HG02759 (cell line): ENCODE measurements at regions not wholly inside any gene's neighbourhood (a gene's known extent, or its start where the extent isn't known, plus 50 kb on each side); places are given as distances from the start of the nearest gene placed in this dataset.
"Not testable (repeated sequence)": the region's sequence is repeated elsewhere in the genome, so short reads cannot be mapped to it uniquely, and the experiment has no call there.

ENCODE experiments used
- ATAC-seq: cut with Tn5 transposase; IDR thresholded peaks from one replicate; pipeline ENCODE4 v1.9.1; 2021; ENCODE audit warnings: mild to moderate bottlenecking, moderate library complexity; ENCODE audit not compliant: unreplicated experiment

- ATAC-seq = no peak
Observed at GRCh38 chr3:176097027-176097426, 1100.3 kb downstream of the TBL1XR1 start.

- not testable (repeated sequence) for ATAC-seq
Observed at GRCh38 chr3:176093892-176094291, 1103.4 kb downstream of the TBL1XR1 start.

GRCh38 chr3:176090727-176091126, 1106.6 kb downstream of the TBL1XR1 start:
- ATAC-seq = no peak

- no peak for ATAC-seq
Observed at GRCh38 chr3:176088962-176089383, 1108.3 kb downstream of the TBL1XR1 start.

- no peak for ATAC-seq
Observed at GRCh38 chr3:176087066-176087697, 1110.1 kb downstream of the TBL1XR1 start.

- no peak for ATAC-seq
Observed at GRCh38 chr3:176079785-176080184, 1117.5 kb downstream of the TBL1XR1 start.

GRCh38 chr3:176078906-176079305, 1118.4 kb downstream of the TBL1XR1 start:
- no peak for ATAC-seq

- ATAC-seq = no peak
Observed at GRCh38 chr3:176075491-176075890, 1121.8 kb downstream of the TBL1XR1 start.

- no peak for ATAC-seq
Observed at GRCh38 chr3:176075046-176075445, 1122.2 kb downstream of the TBL1XR1 start.

- no peak for ATAC-seq
Observed at GRCh38 chr3:176074096-176074495, 1123.2 kb downstream of the TBL1XR1 start.

- ATAC-seq = no peak
Observed at GRCh38 chr3:176071943-176072342, 1125.3 kb downstream of the TBL1XR1 start.

- no peak for ATAC-seq
Observed at GRCh38 chr3:176068750-176069149, 1128.5 kb downstream of the TBL1XR1 start.

GRCh38 chr3:176058856-176059255, 1138.4 kb downstream of the TBL1XR1 start:
- ATAC-seq = no peak

GRCh38 chr3:176055836-176056235, 1141.4 kb downstream of the TBL1XR1 start:
- ATAC-seq = no peak

GRCh38 chr3:176051766-176052165, 1145.5 kb downstream of the TBL1XR1 start:
- ATAC-seq = no peak

GRCh38 chr3:176046703-176047102, 1150.6 kb downstream of the TBL1XR1 start:
- ATAC-seq = no peak

- no peak for ATAC-seq
Observed at GRCh38 chr3:176041812-176042211, 1155.5 kb downstream of the TBL1XR1 start.

- no peak for ATAC-seq
Observed at GRCh38 chr3:176041185-176041584, 1156.1 kb downstream of the TBL1XR1 start.

- no peak for ATAC-seq
Observed at GRCh38 chr3:176037636-176038035, 1159.6 kb downstream of the TBL1XR1 start.

GRCh38 chr3:176032043-176032442, 1165.2 kb downstream of the TBL1XR1 start:
- ATAC-seq = no peak

- not testable (repeated sequence) for ATAC-seq
Observed at GRCh38 chr3:176016203-176016602, 1157.1 kb downstream of the NAALADL2 start.

- ATAC-seq = not testable (repeated sequence)
Observed at GRCh38 chr3:176015228-176015627, 1156.1 kb downstream of the NAALADL2 start.

GRCh38 chr3:176009256-176009655, 1150.1 kb downstream of the NAALADL2 start:
- no peak for ATAC-seq
